PC-9 (cell line): ENCODE measurements at regions not wholly inside any gene's neighbourhood (a gene's known extent, or its start where the extent isn't known, plus 50 kb on each side); places are given as distances from the start of the nearest gene placed in this dataset.

Experiments
- BruUV-seq: library from RNA; stranded (reverse); fragments of 400-500 nt; replicated peaks from 2 replicates; lab custom pipeline; 2021; lab: Mats Ljungman, UMichigan
- CTCF ChIA-PET: fragments of 300-600 bp; sonication (Branson Sonifier 250); formaldehyde crosslinking; loops from one replicate; lab custom pipeline; 2022; ENCODE audit warnings: antibody characterized with exemption; lab: Charles Lee
- POLR2A ChIA-PET: fragments of 300-600 bp; sonication (Branson Sonifier 250); formaldehyde crosslinking; loops from one replicate; lab custom pipeline; 2022; ENCODE audit warnings: antibody characterized with exemption; ENCODE audit not compliant: unreplicated experiment; lab: Charles Lee
- DNase-seq, 2 experiments: peaks; one replicate each; pipeline versions ENCODE4 v3.0.0 to v3.0.0-alpha.2; 2015 to 2022; ENCODE audit warnings: mixed read lengths in 1 of 2
- H2AFZ ChIP-seq: fragments of 200-600 bp; sonication (generic); 2 replicates; pipeline ENCODE4 v1.8.1; 2017; ENCODE audit warnings: antibody characterized with exemption
- H3F3A ChIP-seq: fragments of 200-600 bp; sonication (generic); 2 replicates; pipeline ENCODE4 v1.8.1; 2017; ENCODE audit warnings: antibody characterized with exemption, mild to moderate bottlenecking, low read depth; ENCODE audit not compliant: insufficient read depth
- H3K27ac ChIP-seq: fragments of 200-600 bp; sonication (generic); 2 replicates; pipeline ENCODE4 v1.6.1; 2016; ENCODE audit warnings: mixed run types
- H3K27me3 ChIP-seq: fragments of 200-600 bp; sonication (generic); 2 replicates; pipeline ENCODE4 v1.6.1; 2016; ENCODE audit warnings: low read depth, mixed run types; ENCODE audit not compliant: insufficient read depth
- H3K36me3 ChIP-seq: fragments of 200-600 bp; sonication (generic); 2 replicates; pipeline ENCODE4 v1.6.1; 2016; ENCODE audit warnings: low read depth, mixed run types
- H3K4me1 ChIP-seq: fragments of 200-600 bp; sonication (generic); replicated peaks from 2 replicates; pipeline ENCODE4 v1.6.1; 2016; ENCODE audit warnings: mixed run types; ENCODE audit not compliant: insufficient read depth
- H3K4me2 ChIP-seq: fragments of 200-600 bp; sonication (generic); 2 replicates; pipeline ENCODE4 v1.6.1; 2017; ENCODE audit warnings: mixed run types
- H3K4me3 ChIP-seq: fragments of 200-600 bp; sonication (generic); 2 replicates; pipeline ENCODE4 v1.6.1; 2016; ENCODE audit warnings: mixed run types
- H3K79me2 ChIP-seq: fragments of 200-600 bp; sonication (generic); 2 replicates; pipeline ENCODE4 v1.6.1; 2017; ENCODE audit warnings: low read depth, mixed run types
- H3K9me2 ChIP-seq: fragments of 200-600 bp; sonication (generic); 2 replicates; pipeline ENCODE4 v1.8.1; 2017; ENCODE audit warnings: mild to moderate bottlenecking; ENCODE audit not compliant: insufficient read depth
- H3K9me3 ChIP-seq: fragments of 200-600 bp; sonication (generic); 2 replicates; pipeline ENCODE4 v1.8.1; 2016; ENCODE audit warnings: low read depth; ENCODE audit not compliant: insufficient read depth
- H4K20me1 ChIP-seq: fragments of 200-600 bp; sonication (generic); 2 replicates; pipeline ENCODE4 v1.8.1; 2017; ENCODE audit not compliant: insufficient read depth
- EZH2 ChIP-seq: fragments of 200-600 bp; sonication (generic); IDR thresholded peaks from 2 replicates; pipeline ENCODE4 v1.8.0; 2017; ENCODE audit warnings: antibody characterized with exemption, low read depth
- intact Hi-C: fragments of 100-400 bp; cut with micrococcal nuclease; formaldehyde crosslinking; loops from one replicate; pipeline ENCODE4 v1.10.0; 2022; ENCODE audit not compliant: unreplicated experiment
- TF ChIP-seq, protein P1 (sequence below): fragments of 200-600 bp; sonication (generic); conservative IDR thresholded peaks from 2 replicates; pipeline ENCODE4 v1.6.1; 2017; ENCODE audit warnings: mixed run types, antibody characterized with exemption, mild to moderate bottlenecking, moderate library complexity

DNA sequence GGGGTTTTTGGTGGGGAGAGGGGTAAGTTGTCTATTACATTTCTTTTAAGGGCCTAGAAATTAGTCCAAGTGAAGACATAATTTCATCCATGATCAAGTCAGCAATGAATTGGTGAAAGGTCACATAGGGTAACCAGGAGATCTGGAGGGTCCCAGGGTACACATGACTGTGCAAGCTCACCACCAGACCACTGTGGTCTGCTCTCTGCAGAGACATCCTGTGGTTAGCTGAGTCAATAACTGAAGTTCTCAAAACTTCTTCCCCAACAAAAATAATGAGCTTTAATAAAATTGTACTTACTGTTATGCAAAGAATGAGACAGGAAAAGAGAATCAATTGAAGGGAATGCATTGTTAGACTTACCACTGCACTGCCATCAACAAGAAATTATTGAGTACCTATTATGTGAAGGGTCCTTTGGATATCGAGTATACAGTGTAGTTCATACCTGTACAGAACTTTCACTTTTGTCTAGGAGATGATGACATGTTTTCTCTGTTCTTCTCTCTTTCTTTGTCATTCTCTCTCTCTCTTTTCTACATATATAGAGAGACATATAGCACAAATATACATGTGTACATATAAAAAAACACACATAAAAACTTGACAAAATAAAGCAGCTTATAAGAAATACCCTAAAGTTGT is 209.8 kb downstream of the GJA1 start:
- POLR2A ChIA-PET, result interaction anchor here (0.7 kb wide), 1 partner anchor 109 kb away, joined by 7 read pairs; no protein-coding TSS in a partner anchor
- Histone ChIP-seq H3K4me3 (no peak overlapping the region), H2AFZ (no peak overlapping the region), H3K9me2 (no peaks in the 10 kb centered on the region), H3K27me3 (no peaks in the 10 kb centered on the region), H4K20me1 (no peaks in the 10 kb centered on the region), H3K9me3 (no peaks in the 10 kb centered on the region), H3K79me2 (no peaks in the 10 kb centered on the region), H3K27ac (no peak overlapping the region), H3K36me3 (no peaks in the 10 kb centered on the region), H3K4me2 (no peak overlapping the region), H3K4me1 (no peaks in the 10 kb centered on the region), H3F3A (no peaks in the 10 kb centered on the region)
- no peak for TF ChIP-seq EZH2
- TF ChIP-seq, protein P1, sequence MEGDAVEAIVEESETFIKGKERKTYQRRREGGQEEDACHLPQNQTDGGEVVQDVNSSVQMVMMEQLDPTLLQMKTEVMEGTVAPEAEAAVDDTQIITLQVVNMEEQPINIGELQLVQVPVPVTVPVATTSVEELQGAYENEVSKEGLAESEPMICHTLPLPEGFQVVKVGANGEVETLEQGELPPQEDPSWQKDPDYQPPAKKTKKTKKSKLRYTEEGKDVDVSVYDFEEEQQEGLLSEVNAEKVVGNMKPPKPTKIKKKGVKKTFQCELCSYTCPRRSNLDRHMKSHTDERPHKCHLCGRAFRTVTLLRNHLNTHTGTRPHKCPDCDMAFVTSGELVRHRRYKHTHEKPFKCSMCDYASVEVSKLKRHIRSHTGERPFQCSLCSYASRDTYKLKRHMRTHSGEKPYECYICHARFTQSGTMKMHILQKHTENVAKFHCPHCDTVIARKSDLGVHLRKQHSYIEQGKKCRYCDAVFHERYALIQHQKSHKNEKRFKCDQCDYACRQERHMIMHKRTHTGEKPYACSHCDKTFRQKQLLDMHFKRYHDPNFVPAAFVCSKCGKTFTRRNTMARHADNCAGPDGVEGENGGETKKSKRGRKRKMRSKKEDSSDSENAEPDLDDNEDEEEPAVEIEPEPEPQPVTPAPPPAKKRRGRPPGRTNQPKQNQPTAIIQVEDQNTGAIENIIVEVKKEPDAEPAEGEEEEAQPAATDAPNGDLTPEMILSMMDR, result no peak
- BruUV-seq, result no TSS peak
- DNase-seq, result no peak
- intact Hi-C loops, result no loop called here
- CTCF ChIA-PET, result no interaction called here

GRCh38 chr6:121647905-121648304 is 212.5 kb downstream of the GJA1 start:
- no peak overlapping the region for H3K4me3 ChIP-seq
- H3K9me2 ChIP-seq, result no peaks in the 10 kb centered on the region
- no peak for DNase-seq
- H3K9me3 ChIP-seq, result no peaks in the 10 kb centered on the region
- POLR2A ChIA-PET, result no interaction called here
- CTCF ChIA-PET, result no interaction called here
- no peaks in the 10 kb centered on the region for H3F3A ChIP-seq
- intact Hi-C loops, result no loop called here
- TF ChIP-seq EZH2, result no peak
- TF ChIP-seq, protein P1, result no peak
- H4K20me1 ChIP-seq, result no peaks in the 10 kb centered on the region
- H3K36me3 ChIP-seq, result no peaks in the 10 kb centered on the region
- BruUV-seq, result no TSS peak
- H3K27me3 ChIP-seq, result no peaks in the 10 kb centered on the region
- H2AFZ ChIP-seq, result no peak overlapping the region
- H3K27ac ChIP-seq, result no peak overlapping the region
- no peaks in the 10 kb centered on the region for H3K79me2 ChIP-seq
- no peak overlapping the region for H3K4me2 ChIP-seq
- H3K4me1 ChIP-seq, result peaks cover 2% of the 10 kb centered on the region; the same call in 1 of the 2 replicates

GRCh38 chr6:121649951-121650350 is 214.5 kb downstream of the GJA1 start:
- TF ChIP-seq EZH2, result no peak
- TF ChIP-seq, protein P1, result no peak
- Histone ChIP-seq H3K79me2 (no peaks in the 10 kb centered on the region), H3K36me3 (no peaks in the 10 kb centered on the region), H2AFZ (no peak overlapping the region; the same call in 1 of the 2 replicates), H3F3A (0 out of 2 replicates have a peak, but pooled peaks cover 5% of the 10 kb centered on the region), H3K4me3 (no peak overlapping the region), H3K9me3 (no peaks in the 10 kb centered on the region), H3K27ac (no peak overlapping the region), H4K20me1 (no peaks in the 10 kb centered on the region), H3K9me2 (no peaks in the 10 kb centered on the region), H3K4me1 (peaks cover 10% of the 10 kb centered on the region), H3K27me3 (no peaks in the 10 kb centered on the region), H3K4me2 (no peak overlapping the region)
- CTCF ChIA-PET, result no interaction called here
- DNase-seq, result no peak
- intact Hi-C loops, result no loop called here
- POLR2A ChIA-PET, result no interaction called here
- no TSS peak for BruUV-seq
